HG02885 (cell line): ENCODE measurements at regions not wholly inside any gene's neighbourhood (a gene's known extent, or its start where the extent isn't known, plus 50 kb on each side); places are given as distances from the start of the nearest gene placed in this dataset.
"Not testable (repeated sequence)": the region's sequence is repeated elsewhere in the genome, so short reads cannot be mapped to it uniquely, and the experiment has no call there.

ENCODE experiments used
- ATAC-seq: cut with Tn5 transposase; IDR thresholded peaks from one replicate; pipeline ENCODE4 v1.9.1; 2021; ENCODE audit warnings: mild to moderate bottlenecking; ENCODE audit not compliant: unreplicated experiment, poor library complexity

GRCh38 chr6:28621268-28621667 is 95.6 kb downstream of the GPX5 start:
- not testable (repeated sequence) for ATAC-seq

- not testable (repeated sequence) for ATAC-seq
These were observed 97.6 kb downstream of the GPX5 start for GRCh38 chr6:28623242-28623641.

GRCh38 chr6:28626386-28626785 is 100.7 kb downstream of the GPX5 start:
- not testable (repeated sequence) for ATAC-seq

GRCh38 chr6:28632326-28632851 is 106.7 kb downstream of the GPX5 start:
- no peak for ATAC-seq

- ATAC-seq, result no peak
These were observed 107.9 kb downstream of the GPX5 start for GRCh38 chr6:28633445-28634215.

GRCh38 chr6:28634411-28634760 is 108.7 kb downstream of the GPX5 start:
- no peak for ATAC-seq

- ATAC-seq, result no peak
These were observed 109.3 kb downstream of the GPX5 start for GRCh38 chr6:28634761-28635546.

- no peak for ATAC-seq
These were observed 110.0 kb downstream of the GPX5 start for GRCh38 chr6:28635547-28636158.

- no peak for ATAC-seq
These were observed 113.2 kb downstream of the GPX5 start for GRCh38 chr6:28638787-28639430.

GRCh38 chr6:28639445-28640290 is 114.0 kb downstream of the GPX5 start:
- not testable (repeated sequence) for ATAC-seq

- peak; percentile 50 for ATAC-seq
These were observed 117.5 kb downstream of the GPX5 start for GRCh38 chr6:28643017-28643740.

GRCh38 chr6:28646650-28647049 is 121.0 kb downstream of the GPX5 start:
- ATAC-seq, result no peak

- ATAC-seq, result peak; percentile 49
These were observed 122.6 kb downstream of the GPX5 start for GRCh38 chr6:28648035-28648877.

- no peak for ATAC-seq
These were observed 123.2 kb downstream of the GPX5 start for GRCh38 chr6:28648878-28649375.

GRCh38 chr6:28651161-28651560 is 125.5 kb downstream of the GPX5 start:
- ATAC-seq, result no peak

- ATAC-seq, result no peak
These were observed 128.2 kb downstream of the GPX5 start for GRCh38 chr6:28653876-28654275.

- no peak for ATAC-seq
These were observed 129.5 kb downstream of the GPX5 start for GRCh38 chr6:28655164-28655563.

GRCh38 chr6:28656715-28657114 is 131.0 kb downstream of the GPX5 start:
- no peak for ATAC-seq
